Stimulated activated CD4-positive, alpha-beta T cell treated with anti-CD3 and anti-CD28 coated beads, Interleukin-4, amount 100 ng/mL, for 4 hours (primary cell): ENCODE measurements at regions not wholly inside any gene's neighbourhood (a gene's known extent, or its start where the extent isn't known, plus 50 kb on each side); places are given as distances from the start of the nearest gene placed in this dataset.

Experiments used
- DNase-seq, 2 experiments: peaks; one replicate each; pipeline ENCODE4 v3.0.0-alpha.2; 2020

- DNase-seq: no peak
Measured at GRCh38 chr11:127195501-127196120, 195.0 kb upstream of the KIRREL3 start.

- DNase-seq: no peak
Measured at GRCh38 chr11:127194521-127194920, 194.0 kb upstream of the KIRREL3 start.

DNA sequence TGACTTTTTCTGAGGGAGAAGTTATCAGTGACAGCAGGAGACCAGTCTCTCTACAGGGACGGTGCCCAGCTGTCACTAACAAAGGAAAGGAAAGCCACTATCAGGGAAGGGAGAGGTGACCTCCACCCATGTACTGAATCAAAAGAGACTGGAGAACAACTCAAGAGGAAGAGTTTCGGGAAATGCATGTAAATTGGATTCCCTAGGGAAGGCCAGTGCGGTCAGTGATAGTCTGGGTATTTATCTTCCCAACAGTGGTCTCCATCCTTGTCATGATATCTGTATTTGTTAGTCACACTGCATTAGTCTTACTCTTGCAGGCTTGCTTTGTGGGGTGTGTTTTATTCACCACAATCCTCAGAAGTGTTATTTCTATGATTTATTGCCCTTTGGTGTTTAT is 193.4 kb upstream of the KIRREL3 start:
- no peak for DNase-seq

DNA sequence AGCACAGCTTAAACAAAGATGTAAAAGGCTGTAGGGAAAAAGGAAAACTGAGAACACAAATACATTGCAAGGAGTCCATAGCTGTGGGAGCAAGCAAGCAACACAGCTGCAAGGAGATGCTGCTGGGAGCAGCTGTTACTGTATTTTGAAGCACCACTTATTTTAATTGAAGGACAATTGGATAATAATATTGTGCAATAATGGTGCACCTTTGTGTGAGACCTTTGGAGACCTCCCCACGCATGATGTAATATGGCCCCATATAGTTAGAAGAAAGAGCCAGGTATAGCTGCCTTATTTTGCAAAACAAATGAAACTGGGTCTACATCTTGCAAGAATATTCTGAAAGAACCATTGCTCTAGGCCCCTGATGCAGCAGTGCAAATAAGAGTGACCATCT is 191.1 kb upstream of the KIRREL3 start:
- no peak for DNase-seq

- no peak for DNase-seq
Measured at GRCh38 chr11:127191261-127191660, 190.7 kb upstream of the KIRREL3 start.

DNA sequence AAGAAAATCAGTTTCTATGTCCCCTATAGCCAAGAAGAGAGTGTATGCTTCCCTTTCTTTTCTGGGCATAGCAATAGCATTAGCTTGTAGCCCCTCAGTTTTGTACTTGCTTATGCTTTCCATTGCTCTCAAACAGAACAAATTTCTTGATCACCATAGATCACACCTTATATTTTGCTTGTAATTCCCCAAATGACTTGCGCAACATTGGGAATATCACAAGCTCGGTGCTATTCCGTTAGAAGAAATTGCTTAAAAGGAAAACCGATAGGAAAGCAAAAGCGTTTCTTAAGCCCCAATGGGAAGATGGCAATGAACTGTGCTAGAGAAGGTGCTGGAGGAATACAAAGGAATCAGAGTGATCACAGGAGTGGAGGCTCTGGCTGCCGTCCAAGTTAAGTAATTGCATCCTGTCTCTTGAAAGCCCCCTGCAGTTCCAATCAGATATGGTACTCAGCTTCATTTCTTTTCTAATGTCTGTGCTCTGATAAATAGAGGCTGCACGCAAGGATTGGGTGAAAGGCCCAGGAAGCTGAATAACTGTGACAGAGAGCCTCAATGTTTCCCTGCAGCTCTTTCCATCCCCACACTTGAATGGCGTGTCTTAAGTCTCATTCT is 182.1 kb upstream of the KIRREL3 start:
- no peak for DNase-seq

- no peak for DNase-seq
Measured at GRCh38 chr11:127157225-127157624, 156.7 kb upstream of the KIRREL3 start.

DNA sequence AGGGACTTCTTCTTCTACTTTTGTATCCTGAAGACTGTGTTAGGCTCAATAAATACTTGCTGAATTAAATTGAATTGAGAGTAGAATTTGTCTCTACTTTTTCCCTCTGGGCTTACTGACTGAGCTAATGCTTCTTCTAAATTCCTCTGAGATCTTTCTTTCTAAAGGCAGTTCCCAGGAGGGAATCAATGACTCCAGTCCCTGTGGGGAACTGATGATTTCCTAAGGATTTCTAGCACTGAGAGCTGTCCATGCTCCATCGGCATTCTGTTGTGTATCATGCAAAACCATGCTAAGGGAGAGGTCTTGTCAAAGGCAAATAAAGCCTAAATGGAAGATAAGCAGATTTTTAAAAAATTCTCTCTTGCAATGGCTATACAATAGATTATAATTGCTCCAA is 148.8 kb upstream of the KIRREL3 start:
- no peak for DNase-seq

DNA sequence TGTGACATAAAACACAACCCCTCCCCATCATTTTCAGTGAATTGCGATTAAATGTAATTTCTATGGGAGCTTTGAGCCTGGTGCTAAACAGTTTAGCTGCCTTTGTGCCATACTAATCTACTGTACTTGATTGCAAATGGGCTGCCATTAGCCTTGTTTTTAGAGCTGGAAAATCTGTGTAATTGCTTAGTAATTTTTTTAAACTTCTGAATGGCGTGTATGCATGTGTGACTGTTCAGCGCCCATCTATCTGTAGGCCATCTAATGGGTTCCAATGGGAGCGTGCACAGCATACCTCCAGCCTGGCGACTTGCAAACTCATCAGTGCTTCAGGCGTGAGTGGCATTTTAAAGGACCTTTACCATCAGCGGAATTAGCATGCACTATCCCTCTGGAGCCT is 142.7 kb upstream of the KIRREL3 start:
- no peak for DNase-seq

GRCh38 chr11:127138613-127139012 is 138.0 kb upstream of the KIRREL3 start:
- no peak for DNase-seq

- no peak for DNase-seq
Measured at GRCh38 chr11:127137771-127138280, 137.3 kb upstream of the KIRREL3 start.

GRCh38 chr11:127136438-127136837 is 135.9 kb upstream of the KIRREL3 start:
- DNase-seq: no peak

DNA sequence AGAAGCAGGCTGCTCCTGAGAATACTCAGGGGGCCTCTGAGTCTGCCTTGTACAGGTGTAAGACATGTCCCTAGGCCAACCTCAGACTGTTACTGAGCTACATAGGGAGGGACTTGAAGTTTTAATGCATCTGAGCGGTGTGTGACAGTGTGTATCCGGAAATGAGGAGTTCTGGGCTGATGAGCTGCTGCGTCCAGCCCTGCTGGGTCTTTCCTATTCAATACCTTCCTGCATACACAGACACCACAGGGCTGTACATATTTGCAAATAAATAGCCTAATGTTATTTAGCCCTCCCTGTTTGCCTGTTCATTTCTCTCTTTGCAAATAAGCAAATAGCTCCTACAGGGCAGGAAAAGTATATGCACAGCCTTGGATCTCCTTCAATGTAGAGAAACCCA is 134.7 kb upstream of the KIRREL3 start:
- DNase-seq: no peak

GRCh38 chr11:127133061-127133460 is 132.5 kb upstream of the KIRREL3 start:
- no peak for DNase-seq

DNA sequence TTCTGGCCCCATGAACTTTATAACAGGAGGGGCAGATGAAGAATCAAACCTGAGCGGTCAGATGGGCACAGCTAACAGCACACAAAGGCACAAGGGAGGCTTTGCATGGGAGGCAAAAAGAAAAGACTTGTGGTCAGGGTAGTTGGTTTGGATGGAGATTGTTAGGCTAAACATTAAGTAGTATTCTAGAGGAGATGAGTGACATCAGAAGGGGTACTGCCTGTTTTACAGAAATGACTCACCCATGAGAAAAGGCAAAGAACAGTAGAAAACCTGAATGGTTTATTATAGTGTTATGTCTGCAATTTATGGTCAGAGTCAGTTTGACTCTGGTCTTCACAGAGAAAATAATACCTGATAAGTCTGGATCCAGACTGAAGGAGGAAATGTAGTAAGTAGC is 129.8 kb upstream of the KIRREL3 start:
- DNase-seq: no peak

- no peak for DNase-seq
Measured at GRCh38 chr11:127126986-127127385, 126.4 kb upstream of the KIRREL3 start.

DNA sequence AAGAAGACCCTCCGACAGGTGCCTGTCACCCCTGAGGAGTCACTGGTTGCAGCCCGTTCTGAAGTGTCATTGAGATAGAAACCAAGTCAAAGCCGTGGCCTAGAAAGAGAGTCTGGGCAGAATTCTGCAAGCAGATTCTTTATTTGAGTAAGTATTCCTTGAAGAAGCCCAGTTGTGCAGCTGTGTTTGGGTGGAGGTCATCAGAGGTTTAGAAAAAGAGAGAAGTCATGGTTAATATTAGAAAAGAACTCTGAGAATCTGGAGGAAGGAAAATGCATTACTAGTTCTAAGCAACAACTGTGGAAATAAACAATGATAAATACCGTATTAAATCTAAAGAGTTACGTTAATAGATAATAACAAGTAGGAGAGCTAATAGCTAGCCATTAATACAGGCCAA is 118.8 kb upstream of the KIRREL3 start:
- DNase-seq: no peak

DNA sequence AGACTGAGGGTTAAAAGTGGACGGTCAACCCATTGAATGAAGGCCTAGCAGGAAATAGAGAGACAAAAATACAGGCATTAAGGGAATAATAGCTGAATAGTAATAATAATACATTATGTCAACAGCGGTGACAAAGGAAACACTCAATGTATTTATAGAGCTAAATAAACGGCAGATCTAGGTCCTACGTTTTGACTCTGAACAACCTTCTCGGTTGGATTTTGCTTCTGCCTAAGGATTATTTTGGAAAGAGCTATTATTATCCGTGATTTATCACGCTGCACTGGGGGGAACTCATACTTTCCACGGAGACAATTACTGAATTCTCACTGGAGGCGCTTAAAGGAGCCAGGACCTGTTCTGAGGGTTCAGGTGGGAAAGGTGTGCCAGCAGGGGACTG is 118.2 kb upstream of the KIRREL3 start:
- DNase-seq: no peak

GRCh38 chr11:127117231-127117739 is 116.7 kb upstream of the KIRREL3 start:
- no peak for DNase-seq

DNA sequence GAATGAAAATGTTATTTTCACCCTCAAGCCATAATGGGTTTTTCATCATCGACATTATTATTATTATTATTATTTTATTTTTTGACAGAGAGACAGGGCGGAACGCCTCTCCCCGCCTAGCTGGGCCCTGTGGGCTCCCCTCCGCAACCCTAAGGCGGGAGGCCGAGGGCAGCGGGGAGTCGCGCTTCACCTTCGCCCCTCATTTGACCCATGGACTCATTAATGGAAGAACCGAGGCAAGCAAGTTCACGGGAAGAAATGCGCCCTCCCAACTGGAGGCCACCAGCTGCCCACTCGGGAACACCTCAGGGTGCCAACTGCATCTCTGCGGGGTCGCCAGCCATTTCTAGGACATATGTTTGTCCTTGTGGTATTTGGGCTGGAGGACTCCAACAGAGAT is 115.3 kb upstream of the KIRREL3 start:
- DNase-seq: no peak

DNA sequence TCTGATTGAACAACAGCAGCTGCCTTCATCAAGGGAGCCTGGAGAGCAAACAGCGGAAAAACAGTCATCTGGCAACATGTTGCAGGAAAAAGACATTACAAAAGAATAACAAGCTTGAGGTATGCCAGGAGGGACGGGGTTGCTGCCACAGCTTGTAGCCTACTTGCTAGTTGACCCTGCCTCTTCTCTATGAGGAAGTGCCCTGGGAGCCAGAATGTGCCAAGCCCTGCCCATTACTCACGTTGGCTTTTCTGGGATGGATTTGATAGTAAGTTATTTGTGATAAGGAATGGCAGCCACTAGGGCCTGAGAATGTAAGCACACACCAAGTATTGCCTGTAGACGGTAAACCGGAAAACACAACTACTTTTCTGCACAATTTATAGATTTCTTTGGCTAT is 113.5 kb upstream of the KIRREL3 start:
- DNase-seq: no peak

- DNase-seq: no peak
Measured at GRCh38 chr11:127110542-127110941, 110.0 kb upstream of the KIRREL3 start.

- DNase-seq: no peak
Measured at GRCh38 chr11:127109796-127110480, 109.4 kb upstream of the KIRREL3 start.

GRCh38 chr11:127108838-127109237 is 108.3 kb upstream of the KIRREL3 start:
- no peak for DNase-seq
